H9 (cell line): ENCODE measurements at regions not wholly inside any gene's neighbourhood (a gene's known extent, or its start where the extent isn't known, plus 50 kb on each side); places are given as distances from the start of the nearest gene placed in this dataset.

Source experiments
- DNase-seq: peaks from one replicate; pipeline ENCODE4 v3.0.0-alpha.2; 2017
- H2AFZ ChIP-seq: one replicate; pipeline ENCODE4 v1.6.1; 2013; ENCODE audit warnings: mild to moderate bottlenecking, low read length, control low read depth, moderate library complexity
- H2AK5ac ChIP-seq: 2 replicates; pipeline ENCODE4 v1.6.1; 2013; ENCODE audit warnings: low read length, control low read depth, mixed read lengths; ENCODE audit not compliant: insufficient read length
- H2BK120ac ChIP-seq: one replicate; pipeline ENCODE4 v1.6.1; 2013; ENCODE audit warnings: low read depth, mild to moderate bottlenecking, low read length, control low read depth, inconsistent platforms; ENCODE audit not compliant: poor library complexity, severe bottlenecking
- H2BK12ac ChIP-seq: 2 replicates; pipeline ENCODE4 v1.6.1; 2013; ENCODE audit warnings: low read length, control low read depth, mixed read lengths, low read depth; ENCODE audit not compliant: insufficient read length
- H2BK15ac ChIP-seq: 2 replicates; pipeline ENCODE4 v1.6.1; 2013; ENCODE audit warnings: low read depth, low read length, control low read depth
- H2BK20ac ChIP-seq: one replicate; pipeline ENCODE4 v1.6.1; 2013; ENCODE audit warnings: low read depth, mild to moderate bottlenecking, low read length, control low read depth, inconsistent platforms; ENCODE audit not compliant: poor library complexity, severe bottlenecking
- H2BK5ac ChIP-seq: 2 replicates; pipeline ENCODE4 v1.6.1; 2013; ENCODE audit warnings: low read length, control low read depth, mixed read lengths; ENCODE audit not compliant: insufficient read length
- H3K14ac ChIP-seq: 2 replicates; pipeline ENCODE4 v1.6.1; 2013; ENCODE audit warnings: low read length, control low read depth; ENCODE audit not compliant: insufficient read depth
- H3K18ac ChIP-seq: 2 replicates; pipeline ENCODE4 v1.6.1; 2013; ENCODE audit warnings: low read depth, mild to moderate bottlenecking, mixed read lengths, low read length, control low read depth; ENCODE audit not compliant: insufficient read length
- H3K23ac ChIP-seq: 2 replicates; pipeline ENCODE4 v1.6.1; 2013; ENCODE audit warnings: low read length, control low read depth, mixed read lengths, low read depth; ENCODE audit not compliant: insufficient read length
- H3K23me2 ChIP-seq: 2 replicates; pipeline ENCODE4 v1.6.1; 2013; ENCODE audit warnings: low read depth, mild to moderate bottlenecking, mixed read lengths, low read length, control low read depth; ENCODE audit not compliant: insufficient read length, poor library complexity, severe bottlenecking
- H3K27ac ChIP-seq: 2 replicates; pipeline ENCODE4 v1.5.1; 2013; ENCODE audit warnings: low read length, control low read depth, mixed read lengths, low read depth; ENCODE audit not compliant: insufficient read length
- H3K27me3 ChIP-seq: 2 replicates; pipeline ENCODE4 v1.6.1; 2013; ENCODE audit warnings: low read length, control low read depth, inconsistent platforms; ENCODE audit not compliant: insufficient read depth
- H3K4ac ChIP-seq: 2 replicates; pipeline ENCODE4 v1.6.1; 2013; ENCODE audit warnings: low read depth, mild to moderate bottlenecking, control low read depth, inconsistent platforms, low read length, moderate library complexity
- H3K4me1 ChIP-seq: 2 replicates; pipeline ENCODE4 v1.6.1; 2013; ENCODE audit warnings: low read length, control low read depth, inconsistent platforms; ENCODE audit not compliant: insufficient read depth
- H3K4me2 ChIP-seq: 2 replicates; pipeline ENCODE4 v1.6.1; 2013; ENCODE audit warnings: low read length, control low read depth, mixed read lengths; ENCODE audit not compliant: insufficient read length, insufficient read depth
- H3K56ac ChIP-seq: 2 replicates; pipeline ENCODE4 v1.6.1; 2013; ENCODE audit warnings: low read depth, mild to moderate bottlenecking, mixed read lengths, low read length, control low read depth; ENCODE audit not compliant: insufficient read length
- H3K79me1 ChIP-seq: 2 replicates; pipeline ENCODE4 v1.6.1; 2013; ENCODE audit warnings: low read depth, mild to moderate bottlenecking, moderate library complexity, low read length, control low read depth, inconsistent platforms; ENCODE audit not compliant: insufficient read depth, poor library complexity, severe bottlenecking
- H3K79me2 ChIP-seq: 2 replicates; pipeline ENCODE4 v1.6.1; 2013; ENCODE audit warnings: low read length, control low read depth, inconsistent platforms; ENCODE audit not compliant: insufficient read depth
- H3K9ac ChIP-seq: 2 replicates; pipeline ENCODE4 v1.6.1; 2013; ENCODE audit warnings: low read length, control low read depth, mixed read lengths; ENCODE audit not compliant: insufficient read length; ENCODE audit errors: extremely low read depth
- H3K9me3 ChIP-seq: one replicate; pipeline ENCODE4 v1.6.1; 2013; ENCODE audit warnings: low read depth, low read length, inconsistent platforms; ENCODE audit not compliant: control insufficient read depth
- H3T11ph ChIP-seq: one replicate; pipeline ENCODE4 v1.6.1; 2013; ENCODE audit warnings: mild to moderate bottlenecking, low read length, control low read depth, inconsistent platforms
- H4K20me1 ChIP-seq: one replicate; pipeline ENCODE4 v1.6.1; 2013; ENCODE audit not compliant: control insufficient read depth, insufficient read length, insufficient read depth
- H4K5ac ChIP-seq: 2 replicates; pipeline ENCODE4 v1.6.1; 2013; ENCODE audit warnings: low read depth, mild to moderate bottlenecking, mixed read lengths, low read length, control low read depth; ENCODE audit not compliant: insufficient read length
- H4K8ac ChIP-seq: replicated peaks from 2 replicates; pipeline ENCODE4 v1.6.1; 2013; ENCODE audit warnings: low read length, control low read depth, mixed read lengths, low read depth; ENCODE audit not compliant: insufficient read length
- H4K91ac ChIP-seq: 2 replicates; pipeline ENCODE4 v1.6.1; 2013; ENCODE audit warnings: low read depth, mild to moderate bottlenecking, moderate library complexity, mixed read lengths, low read length, control low read depth; ENCODE audit not compliant: insufficient read length
- H3K27ac Mint-ChIP-seq, 3 experiments: 2 replicates in 2 of 3; 3 replicates in 1 of 3; pipeline ENCODE4 v1.8.0; 2020 to 2021; ENCODE audit warnings: mixed read lengths in 3 of 3, mild to moderate bottlenecking in 1 of 3, moderate library complexity in 1 of 3
- H3K27me3 Mint-ChIP-seq: 2 replicates; pipeline ENCODE4 v1.8.0; 2021; ENCODE audit warnings: low read depth, mild to moderate bottlenecking, moderate library complexity, mixed read lengths
- H3K36me3 Mint-ChIP-seq, 3 experiments: 2 replicates in 2 of 3; 3 replicates in 1 of 3; pipeline ENCODE4 v1.8.0; 2020 to 2021; ENCODE audit warnings: low read depth in 3 of 3, mixed read lengths in 3 of 3; ENCODE audit not compliant: insufficient read depth in 1 of 3
- H3K4me1 Mint-ChIP-seq, 2 experiments: 2 replicates each; pipeline ENCODE4 v1.8.0; 2020; ENCODE audit warnings: mixed read lengths in 2 of 2
- H3K4me3 Mint-ChIP-seq, 2 experiments: 2 replicates in 1 of 2; 3 replicates in 1 of 2; pipeline ENCODE4 v1.8.0; 2020 to 2021; ENCODE audit warnings: mild to moderate bottlenecking in 2 of 2, mixed read lengths in 2 of 2, moderate library complexity in 1 of 2
- H3K9me3 Mint-ChIP-seq, 2 experiments: 2 replicates in 1 of 2; 3 replicates in 1 of 2; pipeline ENCODE4 v1.8.0; 2020; ENCODE audit warnings: mild to moderate bottlenecking in 2 of 2, mixed read lengths in 2 of 2, moderate library complexity in 1 of 2
- CTCF ChIP-seq: fragments of 200-600 bp; sonication (generic); conservative IDR thresholded peaks from 3 replicates; pipeline ENCODE4 v1.8.0; 2021; ENCODE audit warnings: antibody characterized with exemption, mild to moderate bottlenecking
- WGBS: extraction: QIAGEN DNeasy Blood & Tissue Kit; methylation state at CpG from one replicate; pipeline ENCODE4 v1.1.7; 2013; ENCODE audit warnings: missing lambda C conversion rate, low lambda C conversion rate, mixed read lengths; ENCODE audit not compliant: insufficient read length; ENCODE audit errors: extremely low coverage; 5-methylcytosine and 5-hydroxymethylcytosine counted together

GRCh38 chr5:145117285-145117684, 717.9 kb downstream of the PRELID2 start:
- no peaks in the 10 kb centered on the region for H3K79me1 ChIP-seq
- no peak overlapping the region for H4K5ac ChIP-seq
- H2BK5ac ChIP-seq = no peak overlapping the region
- no peak overlapping the region for H3K4ac ChIP-seq
- no peak overlapping the region for H3K9ac ChIP-seq
- Mint-ChIP-seq H3K4me1 (peaks cover 12 to 13% of the 10 kb centered on the region in 2 experiments), H3K9me3 (no peaks in the 10 kb centered on the region; a peak in 1 of 5 replicates), H3K27me3 (no peaks in the 10 kb centered on the region), H3K36me3 (no peaks in the 10 kb centered on the region; a peak in 1 of 7 replicates), H3K4me3 (no peak overlapping the region), H3K27ac (no peak overlapping the region)
- H2BK15ac ChIP-seq = no peak overlapping the region
- no peak overlapping the region for H2BK120ac ChIP-seq
- no peak overlapping the region for H4K8ac ChIP-seq
- no peak overlapping the region for H4K91ac ChIP-seq
- no peak overlapping the region for H3K18ac ChIP-seq
- H3K4me2 ChIP-seq = no peak overlapping the region
- H2AK5ac ChIP-seq = no peak overlapping the region
- no peak overlapping the region for H3K27ac ChIP-seq
- TF ChIP-seq CTCF = no peak
- no peak overlapping the region for H3T11ph ChIP-seq
- H3K56ac ChIP-seq = no peak overlapping the region
- H2BK20ac ChIP-seq = no peak overlapping the region
- DNase-seq = no peak
- no peak overlapping the region for H2BK12ac ChIP-seq
- H3K79me2 ChIP-seq = no peaks in the 10 kb centered on the region
- H3K4me1 ChIP-seq = 0 out of 2 replicates have a peak, but pooled peaks cover 2% of the 10 kb centered on the region
- H2AFZ ChIP-seq = no peak overlapping the region
- no CpG with 5 or more reads among the region's 4 CpGs for WGBS
- no peaks in the 10 kb centered on the region for H4K20me1 ChIP-seq
- no peak overlapping the region for H3K14ac ChIP-seq
- H3K9me3 ChIP-seq = no peaks in the 10 kb centered on the region
- no peaks in the 10 kb centered on the region for H3K23me2 ChIP-seq
- no peak overlapping the region for H3K23ac ChIP-seq
- no peaks in the 10 kb centered on the region for H3K27me3 ChIP-seq
